Activated CD8-positive, alpha-beta T cell treated with anti-CD3 and anti-CD28 coated beads, Interleukin-2, amount 10 ng/mL, durations not matched to agents 7 days and 5 days (primary cell): ENCODE measurements at regions not wholly inside any gene's neighbourhood (a gene's known extent, or its start where the extent isn't known, plus 50 kb on each side); places are given as distances from the start of the nearest gene placed in this dataset.
A peak's percentile ranks its signal among the peaks of the same experiment; 100 is the strongest.
"Not testable (repeated sequence)": the region's sequence is repeated elsewhere in the genome, so short reads cannot be mapped to it uniquely, and the experiment has no call there.

Experiments
- ATAC-seq: fragments of 150-1000 bp; cut with Tn5 transposase; one replicate; pipeline ENCODE4 v1.10.0; 2021; ENCODE audit warnings: moderate library complexity
- CTCF ChIA-PET: fragments of 350-600 bp; sonication (Branson Sonifier 250); formaldehyde crosslinking; loops from one replicate; lab custom pipeline; 2021; ENCODE audit warnings: antibody characterized with exemption; lab: Charles Lee
- POLR2A ChIA-PET: fragments of 350-600 bp; sonication (Branson Sonifier 250); formaldehyde crosslinking; loops from one replicate; lab custom pipeline; 2021; ENCODE audit warnings: antibody characterized with exemption; lab: Charles Lee
- DNase-seq: peaks from one replicate; pipeline ENCODE4 v3.0.0-alpha.2; 2020
- H3K27ac Mint-ChIP-seq: one replicate; pipeline ENCODE4 v1.8.0; 2021; ENCODE audit warnings: mild to moderate bottlenecking, mixed read lengths
- H3K27me3 Mint-ChIP-seq: one replicate; pipeline ENCODE4 v1.8.0; 2021; ENCODE audit warnings: low read depth, mixed read lengths
- H3K36me3 Mint-ChIP-seq: one replicate; pipeline ENCODE4 v1.8.0; 2021; ENCODE audit warnings: low read depth, mixed read lengths
- H3K4me1 Mint-ChIP-seq: one replicate; pipeline ENCODE4 v1.8.0; 2021; ENCODE audit warnings: low read depth, mixed read lengths
- H3K4me3 Mint-ChIP-seq: one replicate; pipeline ENCODE4 v1.8.0; 2021; ENCODE audit warnings: mild to moderate bottlenecking, mixed read lengths
- H3K9me3 Mint-ChIP-seq: one replicate; pipeline ENCODE4 v1.8.0; 2022; ENCODE audit warnings: mixed read lengths; ENCODE audit not compliant: insufficient read depth

- H3K27me3 Mint-ChIP-seq, POLR2A ChIA-PET, H3K9me3 Mint-ChIP-seq, H3K27ac Mint-ChIP-seq, H3K36me3 Mint-ChIP-seq, DNase-seq, ATAC-seq, H3K4me3 Mint-ChIP-seq: not testable (repeated sequence)
- H3K4me1 Mint-ChIP-seq, result peaks cover 28% of the 10 kb centered on the region
- CTCF ChIA-PET, result interaction anchor here (1.0 kb wide), 2 partner anchors 67 to 150 kb away, joined by 3 to 5 read pairs; no protein-coding TSS in a partner anchor
These were observed 146.0 kb upstream of the SOD1 start for GRCh38 chr21:31513541-31513940.

- H3K27me3 Mint-ChIP-seq, H3K27ac Mint-ChIP-seq, H3K4me3 Mint-ChIP-seq, H3K36me3 Mint-ChIP-seq, ATAC-seq, POLR2A ChIA-PET, CTCF ChIA-PET, H3K9me3 Mint-ChIP-seq, DNase-seq: not testable (repeated sequence)
- H3K4me1 Mint-ChIP-seq, result peaks cover 26% of the 10 kb centered on the region
These were observed 147.5 kb upstream of the SOD1 start for GRCh38 chr21:31511999-31512398.

- Mint-ChIP-seq H3K9me3 (no peaks in the 10 kb centered on the region), H3K27me3 (peaks cover 4% of the 10 kb centered on the region), H3K36me3 (peaks cover 2% of the 10 kb centered on the region), H3K4me3 (no peak overlapping the region), H3K27ac (no peak overlapping the region), H3K4me1 (peaks cover 32% of the 10 kb centered on the region)
- DNase-seq (no peak), ATAC-seq (no peak)
- ChIA-PET CTCF (no interaction called here), POLR2A (no interaction called here)
These were observed 148.2 kb upstream of the SOD1 start for GRCh38 chr21:31511258-31511657.

GRCh38 chr21:31509194-31510017, 150.1 kb upstream of the SOD1 start:
- ChIA-PET POLR2A (no interaction called here), CTCF (interaction anchor here (0.6 to 1.2 kb wide), 3 partner anchors 16 to 124 kb away, joined by 3 to 5 read pairs (median 4); no protein-coding TSS in a partner anchor)
- ATAC-seq (peak; percentile 87), DNase-seq (peak; percentile 90)
- no peaks in the 10 kb centered on the region for H3K27me3 Mint-ChIP-seq
- H3K4me3 Mint-ChIP-seq, result peak overlapping the region; percentile 12
- H3K4me1 Mint-ChIP-seq, result peaks cover 46% of the 10 kb centered on the region
- no peaks in the 10 kb centered on the region for H3K36me3 Mint-ChIP-seq
- H3K9me3 Mint-ChIP-seq, result no peaks in the 10 kb centered on the region
- H3K27ac Mint-ChIP-seq, result peak overlapping the region; percentile 86

DNA sequence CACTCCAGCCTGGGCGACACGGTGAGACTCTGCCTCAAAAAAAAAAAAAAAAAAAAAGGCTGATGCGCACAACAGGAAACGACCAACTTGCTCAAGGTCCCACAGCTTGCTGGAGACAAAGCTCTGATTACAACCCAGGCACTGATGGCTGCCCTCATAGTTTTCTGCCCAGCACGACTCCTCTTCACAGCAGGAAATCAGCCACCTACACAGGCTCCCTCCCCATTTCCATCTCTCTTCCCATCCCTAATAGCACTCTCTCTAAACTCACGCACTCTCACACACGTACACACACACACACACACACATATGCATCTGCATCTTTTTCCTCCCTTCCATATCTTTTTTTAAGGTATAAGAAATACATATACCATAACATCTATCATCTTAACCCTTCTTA, 153.5 kb upstream of the SOD1 start:
- CTCF ChIA-PET, result interaction anchor here (1.3 kb wide), 1 partner anchor 53 kb away, joined by 4 read pairs; no protein-coding TSS in a partner anchor

DNA sequence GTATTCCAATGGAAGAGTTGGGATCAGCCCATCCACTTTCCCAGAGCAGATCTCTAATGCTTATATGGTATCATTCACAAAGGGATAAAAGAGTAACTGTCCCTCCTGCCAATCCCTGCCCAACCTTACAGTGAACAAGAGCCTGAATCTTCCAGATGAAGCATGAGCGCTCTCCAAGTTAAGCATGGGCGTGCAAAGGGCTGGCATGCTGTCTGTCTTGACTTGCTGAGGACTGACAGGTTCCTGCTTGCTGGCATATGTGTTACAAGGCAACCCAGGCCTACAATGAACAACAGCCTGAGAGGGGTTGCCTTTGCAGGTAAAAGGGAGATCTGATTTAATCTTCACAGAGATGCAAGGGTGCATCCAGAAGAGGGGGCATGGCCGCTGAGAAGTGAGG, 155.6 kb upstream of the SOD1 start:
- ChIA-PET CTCF (no interaction called here), POLR2A (no interaction called here)
- ATAC-seq (no peak), DNase-seq (no peak)
- no peaks in the 10 kb centered on the region for H3K27me3 Mint-ChIP-seq
- no peaks in the 10 kb centered on the region for H3K36me3 Mint-ChIP-seq
- no peak overlapping the region for H3K4me3 Mint-ChIP-seq
- H3K9me3 Mint-ChIP-seq, result no peaks in the 10 kb centered on the region
- no peak overlapping the region for H3K27ac Mint-ChIP-seq
- peaks cover 28% of the 10 kb centered on the region for H3K4me1 Mint-ChIP-seq

More for the DNA sequence above, 153.5 kb upstream of the SOD1 start:
- POLR2A ChIA-PET, result interaction anchor here (0.9 kb wide), 1 partner anchor 11 kb away, joined by 5 read pairs; no protein-coding TSS in a partner anchor
- no peak for ATAC-seq
- Mint-ChIP-seq H3K27ac (peak overlapping the region; percentile 44), H3K27me3 (no peaks in the 10 kb centered on the region), H3K4me1 (peaks cover 47% of the 10 kb centered on the region), H3K4me3 (no peak overlapping the region), H3K36me3 (no peaks in the 10 kb centered on the region), H3K9me3 (no peaks in the 10 kb centered on the region)
- peak; percentile 38 for DNase-seq

GRCh38 chr21:31503467-31503866, 156.0 kb upstream of the SOD1 start:
- ChIA-PET CTCF (no interaction called here), POLR2A (no interaction called here)
- H3K27me3 Mint-ChIP-seq, result no peaks in the 10 kb centered on the region
- DNase-seq (no peak), ATAC-seq (no peak)
- H3K4me1 Mint-ChIP-seq, result peaks cover 24% of the 10 kb centered on the region
- H3K9me3 Mint-ChIP-seq, result no peaks in the 10 kb centered on the region
- no peak overlapping the region for H3K27ac Mint-ChIP-seq
- no peak overlapping the region for H3K4me3 Mint-ChIP-seq
- no peaks in the 10 kb centered on the region for H3K36me3 Mint-ChIP-seq

- no peak for ATAC-seq
These were observed 156.9 kb upstream of the SOD1 start for GRCh38 chr21:31502537-31503143.

DNA sequence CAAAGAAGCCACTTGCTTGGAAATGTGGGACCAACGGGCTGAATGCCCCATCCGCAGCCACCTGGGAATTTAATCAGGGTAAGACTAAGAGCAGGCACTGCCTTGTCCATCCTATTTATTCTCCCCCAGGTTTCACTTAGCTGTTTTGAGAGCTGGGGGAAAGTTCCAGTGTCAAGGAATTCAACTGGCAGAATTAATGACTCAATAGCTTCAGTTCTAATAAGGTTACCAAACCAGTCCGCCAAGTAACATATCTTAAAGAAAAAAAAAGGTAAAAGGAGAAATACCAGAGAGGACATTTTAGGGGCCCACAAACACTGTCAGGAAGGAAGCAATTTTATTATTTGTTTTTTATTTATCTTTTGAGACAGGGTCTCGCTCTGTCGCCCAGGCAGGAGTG, 157.6 kb upstream of the SOD1 start:
- POLR2A ChIA-PET, result no interaction called here
- Mint-ChIP-seq H3K27ac (no peak overlapping the region), H3K27me3 (no peaks in the 10 kb centered on the region), H3K4me3 (no peak overlapping the region), H3K9me3 (no peaks in the 10 kb centered on the region), H3K36me3 (no peaks in the 10 kb centered on the region), H3K4me1 (peaks cover 21% of the 10 kb centered on the region)
- CTCF ChIA-PET, result no interaction called here
- ATAC-seq, result no peak
- no peak for DNase-seq

More at GRCh38 chr21:31502537-31503143, 156.9 kb upstream of the SOD1 start:
- no peak for DNase-seq
- H3K4me1 Mint-ChIP-seq, result peaks cover 23% of the 10 kb centered on the region
- ChIA-PET CTCF (no interaction called here), POLR2A (no interaction called here)
- H3K9me3 Mint-ChIP-seq, result no peaks in the 10 kb centered on the region
- H3K36me3 Mint-ChIP-seq, result no peaks in the 10 kb centered on the region
- no peak overlapping the region for H3K4me3 Mint-ChIP-seq
- H3K27ac Mint-ChIP-seq, result no peak overlapping the region
- H3K27me3 Mint-ChIP-seq, result no peaks in the 10 kb centered on the region

DNA sequence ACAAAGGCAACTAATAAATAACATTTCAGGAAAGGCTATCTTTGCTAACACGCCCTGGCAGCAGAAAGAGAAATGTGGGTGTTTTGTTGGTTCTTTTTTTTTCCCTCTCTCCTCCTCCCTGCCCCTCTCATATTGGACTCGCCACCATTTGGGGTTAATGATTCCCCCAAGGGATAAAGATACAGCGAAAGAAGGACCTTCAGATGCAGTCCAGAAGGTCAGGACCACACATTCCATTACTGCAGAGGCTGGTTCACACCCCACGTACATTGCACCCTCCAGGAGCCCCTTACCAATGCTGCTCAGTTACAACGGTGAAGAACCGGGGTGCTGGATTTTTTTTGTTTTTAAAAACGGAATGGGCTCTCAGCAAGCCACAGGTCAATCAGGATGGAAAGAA, 156.9 kb upstream of the TIAM1 start:
- DNase-seq (no peak), ATAC-seq (no peak)
- no peak overlapping the region for H3K27ac Mint-ChIP-seq
- no peaks in the 10 kb centered on the region for H3K36me3 Mint-ChIP-seq
- no peaks in the 10 kb centered on the region for H3K9me3 Mint-ChIP-seq
- no peak overlapping the region for H3K4me3 Mint-ChIP-seq
- H3K4me1 Mint-ChIP-seq, result peaks cover 13% of the 10 kb centered on the region
- ChIA-PET POLR2A (no interaction called here), CTCF (interaction anchor here (1.2 kb wide), 1 partner anchor 79 kb away, joined by 3 read pairs; no protein-coding TSS in a partner anchor)
- no peaks in the 10 kb centered on the region for H3K27me3 Mint-ChIP-seq

DNA sequence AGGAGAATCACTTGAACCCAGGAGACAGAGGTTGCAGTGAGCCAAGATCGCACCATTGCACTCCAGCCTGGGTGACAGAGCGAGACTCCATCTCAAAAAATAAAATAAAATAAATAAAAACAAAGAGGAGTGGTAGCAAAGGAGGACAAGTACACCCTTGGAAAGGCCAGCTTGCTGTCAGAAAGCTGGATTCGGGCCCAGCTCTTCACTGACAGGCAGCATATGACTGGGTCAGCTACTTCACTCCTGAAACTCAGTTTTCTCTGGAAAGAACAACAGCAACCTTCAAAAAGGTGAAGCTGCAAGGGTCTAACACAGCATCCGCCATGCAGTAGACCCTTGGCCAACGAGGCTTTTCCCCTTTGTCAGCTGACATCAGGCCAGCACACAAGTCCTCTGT, 156.0 kb upstream of the TIAM1 start:
- no peaks in the 10 kb centered on the region for H3K9me3 Mint-ChIP-seq
- no peak overlapping the region for H3K27ac Mint-ChIP-seq
- no peak overlapping the region for H3K4me3 Mint-ChIP-seq
- no peaks in the 10 kb centered on the region for H3K27me3 Mint-ChIP-seq
- POLR2A ChIA-PET, result interaction anchor here (1.1 kb wide), 1 partner anchor 59 kb away, joined by 4 read pairs; no protein-coding TSS in a partner anchor
- DNase-seq (no peak), ATAC-seq (no peak)
- peaks cover 6% of the 10 kb centered on the region for H3K4me1 Mint-ChIP-seq
- CTCF ChIA-PET, result interaction anchor here (1.2 kb wide), 1 partner anchor 80 kb away, joined by 3 read pairs; no protein-coding TSS in a partner anchor
- no peaks in the 10 kb centered on the region for H3K36me3 Mint-ChIP-seq

GRCh38 chr21:31498985-31499384, 154.9 kb upstream of the TIAM1 start:
- H3K27me3 Mint-ChIP-seq, result no peaks in the 10 kb centered on the region
- H3K4me1 Mint-ChIP-seq, result peaks cover 2% of the 10 kb centered on the region
- no peak for ATAC-seq
- H3K4me3 Mint-ChIP-seq, result no peak overlapping the region
- H3K27ac Mint-ChIP-seq, result no peak overlapping the region
- no peaks in the 10 kb centered on the region for H3K9me3 Mint-ChIP-seq
- ChIA-PET POLR2A (no interaction called here), CTCF (no interaction called here)
- no peak for DNase-seq
- no peaks in the 10 kb centered on the region for H3K36me3 Mint-ChIP-seq
